Neural cell (in vitro differentiated cells): ENCODE measurements at regions not wholly inside any gene's neighbourhood (a gene's known extent, or its start where the extent isn't known, plus 50 kb on each side); places are given as distances from the start of the nearest gene placed in this dataset.

Source experiments
- H2AFZ ChIP-seq: fragments of 200-600, 300-800 bp; sonication (generic), shearing (Covaris generic); 2 replicates; pipeline ENCODE4 v1.6.0; 2014; ENCODE audit warnings: low read depth, mild to moderate bottlenecking, antibody characterized with exemption, low read length, moderate library complexity
- H3F3A ChIP-seq: fragments of 200-600 bp; shearing (Covaris generic); 2 replicates; pipeline ENCODE4 v1.6.1; 2016; ENCODE audit warnings: mild to moderate bottlenecking, moderate library complexity, mixed read lengths, antibody characterized with exemption, low read length; ENCODE audit not compliant: insufficient read depth, poor library complexity, severe bottlenecking
- H3K27ac ChIP-seq: fragments of 200-600, 300-800 bp; sonication (generic), shearing (Covaris generic); 2 replicates; pipeline ENCODE4 v1.5.1; 2014; ENCODE audit warnings: mild to moderate bottlenecking, low read length, moderate library complexity
- H3K27me3 ChIP-seq: fragments of 300-800, 200-600 bp; sonication (generic), shearing (Covaris generic); 2 replicates; pipeline ENCODE4 v1.6.0; 2014; ENCODE audit warnings: mild to moderate bottlenecking, low read depth, low read length, moderate library complexity; ENCODE audit not compliant: insufficient read depth
- H3K36me3 ChIP-seq: fragments of 300-800, 200-600 bp; sonication (generic), shearing (Covaris generic); 2 replicates; pipeline ENCODE4 v1.5.1; 2014; ENCODE audit warnings: mild to moderate bottlenecking, antibody characterized with exemption, low read length, moderate library complexity; ENCODE audit not compliant: insufficient read depth
- H3K4me2 ChIP-seq: fragments of 300-800, 200-600 bp; sonication (generic), shearing (Covaris generic); 2 replicates; pipeline ENCODE4 v1.6.0; 2014; ENCODE audit warnings: mild to moderate bottlenecking, low read length
- H3K4me3 ChIP-seq: fragments of 300-800, 200-600 bp; sonication (generic), shearing (Covaris generic); 2 replicates; pipeline ENCODE4 v1.5.1; 2014; ENCODE audit warnings: mild to moderate bottlenecking, low read length, moderate library complexity
- H3K79me2 ChIP-seq: fragments of 200-600 bp; shearing (Covaris generic); replicated peaks from 2 replicates; pipeline ENCODE4 v1.6.0; 2014; ENCODE audit warnings: mild to moderate bottlenecking, low read length, moderate library complexity; ENCODE audit not compliant: insufficient read depth
- H3K9ac ChIP-seq: fragments of 300-800, 200-600 bp; sonication (generic), shearing (Covaris generic); 2 replicates; pipeline ENCODE4 v1.6.1; 2016; ENCODE audit warnings: mild to moderate bottlenecking, low read length, mixed read lengths
- H3K9me2 ChIP-seq: fragments of 200-600 bp; shearing (Covaris generic); 2 replicates; pipeline ENCODE4 v1.6.1; 2016; ENCODE audit warnings: mild to moderate bottlenecking, low read length, mixed read lengths; ENCODE audit not compliant: insufficient read depth
- H3K9me3 ChIP-seq: fragments of 200-600, 300-800 bp; sonication (generic), shearing (Covaris generic); 2 replicates; pipeline ENCODE4 v1.6.1; 2016; ENCODE audit warnings: mild to moderate bottlenecking, mixed run types, low read length, moderate library complexity, mixed read lengths
- H4K20me1 ChIP-seq: fragments of 200-600 bp; shearing (Covaris generic); 2 replicates; pipeline ENCODE4 v1.6.1; 2016; ENCODE audit warnings: mild to moderate bottlenecking, mixed run types; ENCODE audit not compliant: insufficient read depth
- CTCF ChIP-seq: fragments of 450-650 bp; IDR thresholded peaks from 2 replicates; pipeline ENCODE4 v1.5.1; 2014; ENCODE audit warnings: antibody characterized with exemption, mild to moderate bottlenecking, moderate library complexity; ENCODE audit not compliant: poor library complexity, severe bottlenecking
- EP300 ChIP-seq: fragments of 450-650 bp; conservative IDR thresholded peaks from 2 replicates; pipeline ENCODE4 v1.6.1; 2014; ENCODE audit warnings: antibody characterized with exemption, mild to moderate bottlenecking, moderate library complexity; ENCODE audit not compliant: poor library complexity, severe bottlenecking
- EZH2 ChIP-seq: fragments of 200-600, 300-800 bp; shearing (Covaris generic), sonication (generic); IDR thresholded peaks from 2 replicates; pipeline ENCODE4 v1.6.1; 2014; ENCODE audit warnings: antibody characterized with exemption, low read length, borderline replicate concordance, mild to moderate bottlenecking; ENCODE audit not compliant: insufficient read depth, poor library complexity, severe bottlenecking
- MXI1 ChIP-seq: fragments of 450-650 bp; conservative IDR thresholded peaks from 2 replicates; pipeline ENCODE4 v1.6.1; 2014; ENCODE audit warnings: antibody characterized with exemption, mild to moderate bottlenecking; ENCODE audit not compliant: poor library complexity, severe bottlenecking
- POLR2AphosphoS5 ChIP-seq: IDR thresholded peaks from 2 replicates; pipeline ENCODE4 v1.6.1; 2012
- RAD21 ChIP-seq: fragments of 450-650 bp; conservative IDR thresholded peaks from 2 replicates; pipeline ENCODE4 v1.6.1; 2014; ENCODE audit warnings: antibody characterized with exemption, mild to moderate bottlenecking, moderate library complexity
- REST ChIP-seq: IDR thresholded peaks from 2 replicates; pipeline ENCODE4 v1.6.1; 2012; ENCODE audit warnings: borderline replicate concordance
- SMC3 ChIP-seq: fragments of 450-650 bp; conservative IDR thresholded peaks from 2 replicates; pipeline ENCODE4 v1.6.1; 2014; ENCODE audit warnings: antibody characterized with exemption, mild to moderate bottlenecking, moderate library complexity; ENCODE audit not compliant: poor library complexity
- TAF1 ChIP-seq: IDR thresholded peaks from 2 replicates; pipeline ENCODE4 v1.6.1; 2012; ENCODE audit warnings: low read depth

- H3K36me3 ChIP-seq = no peaks in the 10 kb centered on the region
- no peak overlapping the region for H3K9ac ChIP-seq
- no peak for TF ChIP-seq MXI1
- no peak for TF ChIP-seq EP300
- no peak for TF ChIP-seq POLR2AphosphoS5
- no peak for TF ChIP-seq EZH2
- no peak for TF ChIP-seq REST
- TF ChIP-seq SMC3 = no peak
- no peak for TF ChIP-seq CTCF
- no peak for TF ChIP-seq TAF1
- TF ChIP-seq RAD21 = no peak
- no peaks in the 10 kb centered on the region for H3F3A ChIP-seq
- no peak overlapping the region for H3K4me3 ChIP-seq
- no peaks in the 10 kb centered on the region for H3K9me3 ChIP-seq
- H3K79me2 ChIP-seq = no peaks in the 10 kb centered on the region
- no peak overlapping the region for H3K4me2 ChIP-seq
- H2AFZ ChIP-seq = no peak overlapping the region
- H3K9me2 ChIP-seq = no peaks in the 10 kb centered on the region
- H3K27ac ChIP-seq = no peak overlapping the region
- H4K20me1 ChIP-seq = no peaks in the 10 kb centered on the region
- H3K27me3 ChIP-seq = no peaks in the 10 kb centered on the region
Measured at GRCh38 chr5:109519416-109519815, 109.6 kb upstream of the PJA2 start.

- H3K27me3 ChIP-seq = no peaks in the 10 kb centered on the region
- H2AFZ ChIP-seq = no peak overlapping the region
- H3K4me3 ChIP-seq = no peak overlapping the region
- no peaks in the 10 kb centered on the region for H4K20me1 ChIP-seq
- no peaks in the 10 kb centered on the region for H3F3A ChIP-seq
- TF ChIP-seq TAF1 (no peak), MXI1 (no peak), SMC3 (no peak), RAD21 (no peak), REST (no peak), POLR2AphosphoS5 (no peak), CTCF (no peak), EZH2 (no peak), EP300 (no peak)
- no peak overlapping the region for H3K9ac ChIP-seq
- H3K4me2 ChIP-seq = no peak overlapping the region
- no peak overlapping the region for H3K27ac ChIP-seq
- no peaks in the 10 kb centered on the region for H3K36me3 ChIP-seq
- no peaks in the 10 kb centered on the region for H3K9me2 ChIP-seq
- no peaks in the 10 kb centered on the region for H3K9me3 ChIP-seq
- no peaks in the 10 kb centered on the region for H3K79me2 ChIP-seq
Measured at GRCh38 chr5:109516390-109516789, 106.6 kb upstream of the PJA2 start.
